Spleen (tissue), 7 donors: ENCODE measurements at regions not wholly inside any gene's neighbourhood (a gene's known extent, or its start where the extent isn't known, plus 50 kb on each side); places are given as distances from the start of the nearest gene placed in this dataset.
"Not testable (repeated sequence)": the region's sequence is repeated elsewhere in the genome, so short reads cannot be mapped to it uniquely, and the experiment has no call there.

ENCODE experiments used
- POLR2A ChIP-seq, 3 donors: fragments of 450-650 bp; IDR thresholded peaks; one replicate each; pipeline ENCODE4 v1.5.1; 2017; ENCODE audit warnings: antibody characterized with exemption in 3 of 3, mild to moderate bottlenecking in 1 of 3
- POLR2AphosphoS5 ChIP-seq, 3 donors: sonication (generic); formaldehyde crosslinking; IDR thresholded peaks; one replicate each; pipeline ENCODE4 v1.5.1; 2017; ENCODE audit warnings: antibody characterized with exemption in 3 of 3
- TF ChIP-seq, protein P1 (sequence below), 11 experiments: fragments of 200-600 bp in 7 of 11; fragments of 450-650 bp in 4 of 11; sonication (generic) in 4 of 11; IDR thresholded peaks in 8 of 11; conservative IDR thresholded peaks in 3 of 11; 1 replicate in 7 of 11; 2 replicates in 4 of 11; pipeline versions ENCODE4 v1.4.0 to v1.8.0; 2016 to 2021; ENCODE audit warnings: antibody characterized with exemption in 11 of 11, inconsistent platforms in 4 of 11, mild to moderate bottlenecking in 1 of 11
- donor health status: DM: no; HTN: no; CAD: no; lungs with moderate emphysema.
- donor health status: DM: no; HTN: no; CAD: no.
- donor health status: DM: no; HTN: no; CAD: no.

DNA sequence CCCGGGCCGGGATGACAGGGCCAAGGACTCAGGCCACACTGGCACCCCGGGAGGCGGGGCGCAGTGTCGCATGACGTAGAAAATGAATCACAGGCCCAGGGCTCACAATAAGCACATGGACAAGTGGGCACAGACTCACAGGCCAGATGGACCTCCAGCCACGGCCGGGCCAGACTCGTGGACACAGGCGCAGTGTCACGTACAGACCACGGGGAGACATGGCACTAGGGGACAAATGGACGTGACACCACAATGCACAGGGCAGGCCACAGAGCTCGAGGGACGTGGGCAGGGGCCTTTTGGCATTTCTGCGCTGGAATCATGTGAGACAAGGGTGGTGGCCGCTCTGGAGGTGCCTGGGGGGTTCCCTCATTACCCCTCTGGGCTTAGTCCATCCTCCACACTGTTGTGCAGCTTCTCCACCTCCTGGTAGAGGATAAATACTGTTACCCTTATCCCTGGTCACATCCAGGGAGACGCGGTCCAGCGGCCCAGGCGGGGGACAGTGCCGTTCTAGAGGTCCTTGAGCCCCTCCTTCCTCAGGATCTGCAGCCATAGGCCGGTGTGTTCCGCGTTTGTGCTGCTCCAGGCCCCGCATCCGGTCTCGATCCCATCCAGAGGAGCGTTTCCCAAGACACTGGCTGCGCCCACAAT lies 649.8 kb upstream of the ZNF722 start:
- TF ChIP-seq POLR2A, POLR2AphosphoS5 (IDR thresholded peaks at IDR 0.05): not testable (repeated sequence)
- TF ChIP-seq, protein P1, sequence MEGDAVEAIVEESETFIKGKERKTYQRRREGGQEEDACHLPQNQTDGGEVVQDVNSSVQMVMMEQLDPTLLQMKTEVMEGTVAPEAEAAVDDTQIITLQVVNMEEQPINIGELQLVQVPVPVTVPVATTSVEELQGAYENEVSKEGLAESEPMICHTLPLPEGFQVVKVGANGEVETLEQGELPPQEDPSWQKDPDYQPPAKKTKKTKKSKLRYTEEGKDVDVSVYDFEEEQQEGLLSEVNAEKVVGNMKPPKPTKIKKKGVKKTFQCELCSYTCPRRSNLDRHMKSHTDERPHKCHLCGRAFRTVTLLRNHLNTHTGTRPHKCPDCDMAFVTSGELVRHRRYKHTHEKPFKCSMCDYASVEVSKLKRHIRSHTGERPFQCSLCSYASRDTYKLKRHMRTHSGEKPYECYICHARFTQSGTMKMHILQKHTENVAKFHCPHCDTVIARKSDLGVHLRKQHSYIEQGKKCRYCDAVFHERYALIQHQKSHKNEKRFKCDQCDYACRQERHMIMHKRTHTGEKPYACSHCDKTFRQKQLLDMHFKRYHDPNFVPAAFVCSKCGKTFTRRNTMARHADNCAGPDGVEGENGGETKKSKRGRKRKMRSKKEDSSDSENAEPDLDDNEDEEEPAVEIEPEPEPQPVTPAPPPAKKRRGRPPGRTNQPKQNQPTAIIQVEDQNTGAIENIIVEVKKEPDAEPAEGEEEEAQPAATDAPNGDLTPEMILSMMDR (IDR thresholded peaks at IDR 0.05 in 8 of 11, conservative IDR thresholded peaks at IDR 0.05 in 3 of 11), result not testable (repeated sequence)
